Activated CD8-positive, alpha-beta memory T cell treated with anti-CD3 and anti-CD28 coated beads for 36 hours (primary cell): ENCODE measurements at regions not wholly inside any gene's neighbourhood (a gene's known extent, or its start where the extent isn't known, plus 50 kb on each side); places are given as distances from the start of the nearest gene placed in this dataset.
"Not testable (repeated sequence)": the region's sequence is repeated elsewhere in the genome, so short reads cannot be mapped to it uniquely, and the experiment has no call there.

Source experiments
- CTCF ChIA-PET: fragments of 350-600 bp; sonication (Branson Sonifier 250); formaldehyde crosslinking; loops from one replicate; lab custom pipeline; 2021; ENCODE audit warnings: antibody characterized with exemption; lab: Charles Lee
- POLR2A ChIA-PET: fragments of 350-600 bp; sonication (Branson Sonifier 250); formaldehyde crosslinking; loops from one replicate; lab custom pipeline; 2021; ENCODE audit warnings: antibody characterized with exemption; lab: Charles Lee

DNA sequence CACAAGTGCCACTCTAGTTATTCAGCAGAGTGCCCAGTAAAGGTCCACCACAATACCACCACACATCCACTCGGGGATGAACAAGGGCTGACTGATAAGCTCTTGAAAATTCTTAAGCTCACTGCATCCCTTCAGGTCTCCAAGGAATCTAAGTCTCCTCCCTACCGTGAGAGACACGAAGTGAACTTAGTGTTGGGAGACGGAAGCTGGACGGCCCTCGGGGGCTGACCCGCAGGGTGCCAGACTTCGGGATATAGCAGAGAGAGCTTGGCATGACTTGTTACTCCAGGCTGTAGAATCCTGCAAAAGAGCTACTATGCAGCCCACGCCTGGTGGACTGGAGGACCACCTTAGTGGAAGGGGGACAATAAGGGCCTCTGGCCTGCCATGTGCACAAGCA, 75.1 kb downstream of the LYZL1 start:
- CTCF ChIA-PET, POLR2A ChIA-PET: not testable (repeated sequence)

DNA sequence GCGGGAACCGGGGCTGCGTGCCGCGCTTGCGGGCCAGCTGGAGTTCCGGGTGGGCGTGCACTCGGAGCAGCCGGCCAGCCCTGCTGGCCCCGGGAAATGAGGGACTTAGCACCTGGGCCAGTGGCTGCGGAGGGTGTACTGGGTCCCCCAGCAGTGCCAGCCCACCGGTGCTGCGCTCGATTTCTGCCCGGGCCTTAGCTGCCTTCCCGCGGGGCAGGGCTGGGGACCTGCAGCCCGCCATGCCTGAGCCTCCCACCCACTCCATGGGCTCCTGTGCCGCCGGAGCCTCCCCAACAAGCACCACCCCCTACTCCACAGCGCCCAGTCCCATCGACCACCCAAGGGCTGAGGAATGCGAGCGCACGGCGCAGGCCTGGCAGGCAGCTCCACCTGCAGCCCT, 77.3 kb downstream of the LYZL1 start:
- POLR2A ChIA-PET, CTCF ChIA-PET: not testable (repeated sequence)

DNA sequence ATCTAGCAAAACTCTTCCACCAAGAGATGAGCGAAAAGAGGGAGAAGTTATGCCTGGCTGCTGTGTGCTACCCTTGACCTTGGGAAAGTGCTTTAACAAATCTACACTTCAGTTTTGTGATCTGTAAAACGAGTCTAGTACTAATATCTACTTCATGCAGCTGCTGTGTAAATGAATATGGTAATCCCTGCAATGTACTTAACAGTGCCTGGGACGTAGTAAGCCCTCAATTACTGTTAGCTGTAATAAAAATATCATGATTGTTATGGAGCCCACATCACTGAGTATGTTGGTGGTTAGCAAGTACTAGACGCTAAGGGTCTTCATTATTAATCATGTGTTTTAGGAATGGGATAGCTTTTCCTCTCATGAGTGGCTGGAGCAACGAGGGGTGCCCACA, 80.5 kb downstream of the LYZL1 start:
- ChIA-PET CTCF (no interaction called here), POLR2A (no interaction called here)

DNA sequence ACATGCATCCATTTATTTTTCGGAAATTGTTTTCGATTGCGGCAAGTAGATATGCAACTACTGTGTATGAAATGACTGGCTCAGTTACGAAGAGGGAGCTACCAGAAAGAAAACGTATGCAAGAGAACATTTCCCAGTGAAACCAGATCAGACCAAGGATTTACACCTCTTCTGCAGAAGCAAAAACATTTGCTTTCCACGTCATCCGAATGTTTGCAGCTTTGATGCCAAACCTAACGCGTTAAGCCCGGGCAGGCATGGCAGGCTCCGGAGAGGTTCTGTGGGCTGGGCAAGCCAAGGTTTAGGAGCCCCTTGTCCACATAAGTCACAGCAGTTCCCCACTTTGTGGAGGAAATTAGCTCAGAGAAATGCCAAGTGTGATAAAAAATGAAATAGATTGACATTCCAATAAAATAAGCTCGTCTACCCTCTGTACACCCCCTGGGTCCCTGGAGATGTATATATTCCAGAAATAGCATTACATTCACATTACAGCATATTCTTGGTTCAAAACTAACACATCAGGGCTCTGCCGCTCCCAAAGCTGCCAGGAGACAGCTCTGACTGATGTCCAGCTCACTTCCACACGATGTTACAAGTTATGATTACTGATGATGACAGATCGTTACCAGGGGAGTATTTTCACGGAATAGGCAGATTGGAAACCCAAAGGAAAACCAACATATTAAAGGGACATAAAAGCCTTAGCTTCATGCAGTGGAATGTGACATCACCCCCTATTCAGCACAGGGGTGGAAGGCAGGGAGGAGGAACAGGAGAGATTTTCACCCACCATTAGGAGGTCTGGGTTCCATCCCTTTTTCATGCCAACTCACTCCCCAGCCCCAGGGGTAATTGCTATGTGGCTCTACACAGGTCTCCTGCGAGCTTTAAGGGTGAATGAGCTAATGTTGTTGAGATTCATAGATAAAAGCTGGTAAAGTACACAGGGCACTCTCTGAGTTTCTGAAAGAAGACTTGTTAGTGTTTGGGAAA, 81.5 kb downstream of the LYZL1 start:
- POLR2A ChIA-PET: no interaction called here
- CTCF ChIA-PET: interaction anchor here (0.6 kb wide), 1 partner anchor 9 kb away, joined by 3 read pairs; no protein-coding TSS in a partner anchor

DNA sequence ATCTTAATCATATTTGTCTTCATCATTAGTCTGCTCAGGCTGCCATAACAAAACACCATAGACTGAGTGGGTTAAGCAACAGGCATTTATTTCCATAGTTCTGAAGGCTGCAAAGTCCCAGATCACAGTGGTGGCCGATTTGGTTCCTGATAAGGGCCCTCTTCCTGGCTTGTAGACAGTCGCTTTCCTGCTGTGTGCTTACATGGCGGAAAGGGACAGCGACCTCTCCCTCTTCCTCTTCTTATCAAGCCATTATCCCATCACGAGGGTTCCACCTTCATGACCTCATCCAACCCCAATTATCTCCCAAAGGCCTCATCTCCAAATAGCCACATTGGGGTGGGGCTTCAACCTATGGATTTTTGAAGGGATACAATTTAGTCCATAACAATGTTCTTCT, 84.0 kb downstream of the LYZL1 start:
- ChIA-PET CTCF (no interaction called here), POLR2A (no interaction called here)

DNA sequence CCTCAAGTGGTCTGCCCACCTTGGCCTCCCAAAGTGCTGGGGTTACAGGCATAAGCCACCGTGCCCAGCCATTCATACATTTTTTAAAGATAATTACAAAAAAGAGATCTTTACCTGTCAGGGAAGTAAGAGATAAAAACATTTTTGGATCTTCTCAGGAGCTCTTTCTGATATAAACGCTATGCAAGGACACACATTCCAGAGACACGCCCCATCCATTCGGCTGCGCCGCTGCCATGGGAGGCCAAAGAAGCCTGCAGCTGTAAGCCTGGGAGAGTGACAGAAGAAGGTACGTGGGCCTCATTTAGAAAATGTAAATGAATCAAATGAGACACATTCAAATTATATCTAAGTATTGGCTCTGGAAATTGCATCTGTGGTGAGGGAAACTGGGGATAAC, 85.3 kb downstream of the LYZL1 start:
- CTCF ChIA-PET: interaction anchor here (1.0 kb wide), 1 partner anchor 12 kb away, joined by 3 read pairs; no protein-coding TSS in a partner anchor
- POLR2A ChIA-PET: no interaction called here

DNA sequence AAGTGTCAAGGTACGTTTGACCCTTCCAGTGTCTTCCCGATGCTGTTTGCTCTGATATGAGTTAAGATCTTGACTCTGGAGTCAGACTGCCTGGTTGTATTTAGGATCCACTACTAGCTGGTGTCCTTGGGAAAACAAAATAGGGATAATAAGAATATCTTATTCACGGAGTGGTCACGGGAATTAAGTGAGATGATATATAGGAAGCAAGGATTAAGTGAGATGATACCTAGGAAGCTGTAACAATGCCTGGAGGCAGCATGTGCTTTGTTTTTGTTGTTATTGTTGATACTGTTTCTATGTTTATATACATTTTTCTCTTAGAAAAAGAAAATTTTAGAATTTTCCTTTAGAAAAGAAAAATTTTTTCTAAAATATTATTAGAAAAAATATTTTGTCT, 87.0 kb downstream of the LYZL1 start:
- POLR2A ChIA-PET: no interaction called here
- CTCF ChIA-PET: no interaction called here

DNA sequence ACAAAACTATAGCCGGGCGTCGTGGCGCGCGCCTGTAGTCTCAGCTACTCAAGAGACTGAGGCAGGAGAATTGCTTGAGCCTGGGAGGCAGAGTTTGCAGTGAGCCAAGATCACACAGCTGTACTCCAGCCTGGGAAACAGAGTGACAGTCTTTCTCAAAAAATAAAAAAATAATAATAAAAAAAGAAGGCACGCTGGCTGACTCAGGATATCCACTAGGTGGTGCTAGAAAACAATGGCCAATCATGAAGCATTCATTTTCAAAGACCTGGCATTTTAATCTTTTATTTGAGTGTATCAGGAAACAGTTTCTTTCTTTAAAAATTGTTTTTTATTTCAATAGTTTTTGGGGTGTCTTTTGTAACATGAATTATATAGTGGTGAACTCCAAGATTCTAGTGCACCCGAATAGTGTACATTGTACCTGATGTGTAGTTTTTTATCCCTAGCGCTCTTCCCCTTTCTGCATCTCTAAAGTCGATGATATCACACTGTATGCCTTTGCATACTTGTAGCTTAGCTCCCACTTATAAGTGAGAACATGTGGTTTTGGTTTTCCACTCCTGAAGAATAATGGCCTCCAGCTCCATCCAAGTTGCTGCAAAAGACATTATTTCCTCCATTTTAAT, 88.6 kb downstream of the LYZL1 start:
- POLR2A ChIA-PET: no interaction called here
- CTCF ChIA-PET: interaction anchor here (0.6 to 1.8 kb wide), 3 partner anchors 8 to 81 kb away, joined by 3 to 6 read pairs (median 3); no protein-coding TSS in a partner anchor

DNA sequence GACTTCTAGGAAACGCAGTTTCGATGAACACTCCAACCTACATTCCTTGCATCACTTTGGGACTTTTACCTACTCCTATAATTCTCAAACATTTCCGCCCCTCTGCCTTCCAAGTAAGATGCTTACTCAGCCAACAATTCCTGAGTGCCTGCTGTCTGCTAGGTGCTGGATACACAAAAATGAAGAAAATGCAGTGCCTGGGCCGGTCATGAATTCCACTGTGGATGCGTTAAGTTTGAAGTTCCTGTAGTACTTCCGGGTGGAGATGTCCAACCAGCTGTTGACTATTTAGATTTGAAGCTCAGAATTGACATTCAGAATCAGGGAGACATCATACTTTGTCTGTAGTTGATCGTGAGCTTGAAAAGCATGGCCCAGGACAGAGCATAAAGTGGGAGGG, 89.2 kb downstream of the LYZL1 start:
- CTCF ChIA-PET: interaction anchor here (1.8 kb wide), 1 partner anchor 71 kb away, joined by 6 read pairs; no protein-coding TSS in a partner anchor

DNA sequence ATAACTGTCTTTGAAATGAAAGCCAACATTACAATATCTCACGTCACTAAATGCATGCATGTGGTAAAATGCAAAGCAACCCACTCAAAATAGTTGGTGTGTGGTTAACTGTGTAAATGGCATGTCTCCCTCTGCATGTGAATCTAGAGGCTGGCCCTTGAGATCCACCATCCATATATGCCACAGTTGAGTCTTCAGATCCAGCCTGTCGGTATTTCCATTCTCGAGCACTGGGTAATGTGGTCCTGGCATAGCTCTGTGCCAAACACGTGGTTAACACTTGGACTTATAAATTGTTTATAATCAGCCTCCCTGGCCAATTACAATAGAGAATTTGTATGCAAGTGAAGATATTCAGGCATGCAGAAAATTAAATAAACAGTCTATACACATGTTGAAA, 90.3 kb downstream of the LYZL1 start:
- CTCF ChIA-PET: no interaction called here
- POLR2A ChIA-PET: no interaction called here

More for the DNA sequence above, 89.2 kb downstream of the LYZL1 start:
- POLR2A ChIA-PET: no interaction called here

DNA sequence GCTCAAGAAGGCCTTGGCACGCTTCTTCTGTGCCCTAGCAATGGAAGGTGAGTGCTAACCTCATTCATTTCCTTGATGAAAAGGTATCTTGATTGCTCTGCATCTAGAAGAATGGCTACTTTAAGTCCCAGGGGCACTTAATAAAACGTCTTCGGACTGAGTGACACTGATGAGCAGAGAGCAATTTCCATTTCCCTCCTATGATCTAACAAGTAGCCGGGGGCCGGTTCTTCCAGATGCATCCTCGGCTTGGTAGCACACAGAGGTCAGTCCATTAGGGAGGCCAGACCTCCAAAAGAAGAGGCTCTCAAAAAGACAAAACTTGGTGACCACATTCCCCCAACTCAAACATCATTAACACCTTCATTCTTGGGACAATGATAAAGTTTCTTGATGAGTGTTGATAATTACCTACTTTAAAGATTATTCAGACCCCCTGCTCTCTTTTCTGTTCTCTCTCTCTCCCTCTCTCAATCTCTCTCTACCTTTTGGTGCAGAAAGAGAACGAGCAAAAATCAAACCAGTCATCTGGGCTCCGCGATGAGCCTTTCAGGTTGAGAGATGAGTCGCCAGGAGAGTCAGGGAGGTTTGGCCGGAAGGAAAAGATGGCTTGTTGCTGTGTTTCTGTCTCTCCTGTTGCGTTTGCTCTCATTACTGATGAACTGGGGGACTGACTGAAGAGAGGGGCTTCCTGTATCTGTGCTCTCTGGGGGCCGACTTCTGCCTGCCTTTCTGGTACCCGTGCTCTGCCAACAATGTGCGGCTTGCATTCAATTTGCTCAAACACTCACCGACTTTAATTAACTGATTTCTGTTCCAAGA, 91.1 kb downstream of the LYZL1 start:
- CTCF ChIA-PET, POLR2A ChIA-PET: not testable (repeated sequence)

DNA sequence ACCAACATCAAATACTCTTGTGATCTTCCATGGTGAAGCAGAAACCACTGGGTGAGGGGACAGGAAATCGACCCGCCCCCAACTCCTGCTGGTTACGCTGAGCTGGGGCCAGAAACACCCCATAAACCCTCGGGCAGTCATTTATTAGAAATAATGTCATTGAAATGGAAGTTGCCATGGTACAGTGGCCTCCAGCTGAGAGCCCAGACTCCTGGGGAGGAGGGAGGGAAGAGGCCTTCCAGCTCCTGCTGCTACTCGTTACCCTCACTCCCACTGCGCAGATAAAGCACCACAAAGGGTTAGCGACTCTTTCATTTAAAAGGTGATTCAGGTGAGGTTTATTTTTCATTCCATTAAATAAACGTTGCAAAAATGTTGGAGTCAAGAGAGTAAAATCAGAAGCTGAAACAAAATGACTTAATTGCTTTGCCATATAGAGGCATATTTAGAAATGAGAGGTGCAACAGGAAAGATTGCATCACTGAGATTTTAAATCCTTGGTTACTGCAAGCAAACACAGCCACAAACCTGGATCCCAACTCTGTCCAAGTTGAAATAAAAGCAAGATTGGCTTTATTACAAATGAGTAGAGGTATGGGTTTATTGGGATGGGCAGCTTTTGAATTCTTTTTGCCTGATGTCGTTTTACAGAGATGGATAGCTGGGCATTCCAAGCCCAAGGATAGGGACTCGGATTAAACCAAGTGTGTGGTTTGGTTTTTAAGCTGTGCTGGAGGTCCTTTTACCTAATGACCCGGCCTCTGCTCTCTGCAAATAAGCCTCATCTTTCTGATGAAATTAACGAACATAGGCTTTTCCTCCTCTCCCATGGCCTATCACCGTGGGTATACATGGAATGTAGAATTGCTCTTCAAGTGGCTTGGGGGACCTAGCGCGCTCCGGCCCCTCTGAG, 92.0 kb downstream of the LYZL1 start:
- POLR2A ChIA-PET, CTCF ChIA-PET: not testable (repeated sequence)

DNA sequence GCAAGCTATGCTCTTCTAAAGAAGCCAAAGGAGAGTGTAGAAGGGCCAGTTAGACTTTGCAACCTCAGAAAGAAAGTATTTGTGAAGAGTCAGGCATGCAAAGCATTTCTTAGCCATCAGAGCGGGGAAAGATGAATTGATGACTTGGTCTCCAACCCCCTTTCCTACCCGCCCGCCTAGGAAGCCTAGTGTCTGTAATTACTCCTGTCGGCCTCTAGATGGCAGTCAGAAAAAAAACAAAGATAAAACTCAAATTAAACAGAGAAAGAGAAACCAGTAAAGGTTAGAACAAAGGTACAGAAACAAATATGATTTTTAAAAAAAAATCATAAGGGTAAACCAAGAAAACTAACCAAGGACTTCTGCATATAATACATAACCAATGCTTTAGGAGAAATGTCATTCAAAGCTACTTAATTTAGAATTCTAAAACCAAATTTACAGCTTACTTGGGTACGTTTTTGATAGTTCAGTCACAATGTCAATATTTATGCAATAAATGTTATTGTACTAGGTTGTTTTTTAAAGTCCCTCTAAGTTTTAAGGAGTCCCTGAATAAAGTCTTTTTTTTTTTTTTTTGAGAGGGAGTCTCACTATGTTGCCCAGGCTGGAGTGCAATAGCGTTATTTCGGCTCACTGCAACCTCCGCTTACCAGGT, 97.6 kb downstream of the LYZL1 start:
- ChIA-PET POLR2A (no interaction called here), CTCF (interaction anchor here (0.7 to 1.0 kb wide), 6 partner anchors 9 to 91 kb away, joined by 3 to 4 read pairs (median 4); no protein-coding TSS in a partner anchor)

DNA sequence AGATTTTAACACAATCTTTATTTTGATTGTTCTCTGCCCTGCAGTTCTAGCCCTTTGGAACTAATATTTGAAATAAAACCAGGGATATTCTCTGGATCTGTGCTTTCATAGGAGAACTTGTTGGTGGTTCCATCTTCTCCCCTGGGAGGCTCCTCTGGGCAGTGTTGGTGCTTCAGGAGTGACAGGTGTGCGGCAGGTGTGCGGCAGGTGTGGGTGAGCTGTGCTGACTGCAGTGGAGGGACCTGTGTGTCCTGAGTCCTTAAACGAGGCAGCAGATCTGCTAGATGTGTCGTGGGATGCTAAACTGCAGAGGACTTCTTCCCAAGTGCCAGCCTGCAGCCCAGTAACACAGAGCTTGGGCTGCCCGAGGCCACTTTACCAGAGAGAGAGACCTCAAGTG, 98.4 kb downstream of the LYZL1 start:
- POLR2A ChIA-PET: no interaction called here
- CTCF ChIA-PET: no interaction called here

DNA sequence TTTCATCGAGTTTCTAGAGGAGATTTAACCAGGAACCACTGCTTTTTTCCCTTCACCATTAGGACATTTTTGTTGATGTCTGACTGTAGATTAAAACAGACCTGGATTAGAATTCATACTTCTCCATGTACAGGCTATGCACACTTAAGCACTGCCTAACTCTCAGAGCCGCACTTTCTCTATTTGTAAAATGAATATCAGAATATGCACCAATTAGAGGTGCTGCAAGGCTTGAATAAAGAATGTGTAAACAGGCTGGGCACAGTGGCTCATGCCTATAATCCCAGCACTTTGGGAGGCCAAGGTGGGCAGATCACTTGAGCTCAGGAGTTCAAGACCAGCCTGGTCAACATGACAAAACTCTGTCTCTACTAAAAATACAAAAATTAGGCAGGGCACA, 99.2 kb downstream of the LYZL1 start:
- CTCF ChIA-PET: interaction anchor here (1.1 kb wide), 1 partner anchor 108 kb away, joined by 5 read pairs; no protein-coding TSS in a partner anchor
- POLR2A ChIA-PET: not testable (repeated sequence)

DNA sequence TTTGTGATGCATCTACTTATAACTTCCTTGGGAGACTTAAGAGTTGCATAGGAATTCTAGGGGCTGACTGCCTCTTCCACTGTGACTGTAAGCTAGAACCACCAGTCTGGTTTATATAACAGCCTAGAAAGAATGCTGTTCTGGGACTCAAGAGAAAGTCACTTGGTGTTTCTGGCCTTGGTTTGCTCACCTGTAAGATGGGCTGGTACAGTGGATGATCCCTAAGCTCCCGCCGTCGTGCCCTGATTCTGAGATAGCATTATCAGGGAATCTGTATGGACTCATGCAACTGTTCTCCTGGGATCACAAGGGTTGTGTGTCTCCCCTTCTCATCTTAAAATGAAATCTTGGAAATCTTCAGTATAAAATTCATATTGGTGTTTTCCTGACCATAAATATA, 100.6 kb downstream of the LYZL1 start:
- POLR2A ChIA-PET: no interaction called here
- CTCF ChIA-PET: no interaction called here

DNA sequence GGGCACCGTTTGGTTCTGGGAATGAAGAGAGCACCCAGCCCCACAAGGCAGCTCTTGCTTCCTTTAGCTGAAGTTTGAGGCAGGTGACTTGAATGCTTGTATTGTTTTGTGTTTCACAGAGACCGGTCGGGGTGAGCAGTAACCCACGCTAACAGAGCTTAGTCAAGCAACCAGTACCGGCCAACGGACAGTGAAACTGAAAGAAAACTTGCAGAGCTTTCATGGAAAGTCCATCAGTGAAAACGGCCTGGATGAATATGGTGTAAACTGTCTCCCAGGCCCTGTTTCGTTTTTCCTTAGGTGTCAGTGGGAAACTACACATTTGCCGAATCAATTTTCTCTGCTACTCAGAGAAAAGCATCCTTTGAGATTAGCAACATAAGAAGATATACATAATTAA, 101.1 kb downstream of the LYZL1 start:
- CTCF ChIA-PET: no interaction called here

More for the DNA sequence above, 101.1 kb downstream of the LYZL1 start:
- POLR2A ChIA-PET: no interaction called here
